H9 (cell line): ENCODE measurements at regions not wholly inside any gene's neighbourhood (a gene's known extent, or its start where the extent isn't known, plus 50 kb on each side); places are given as distances from the start of the nearest gene placed in this dataset.

Experiments used
- DNase-seq: peaks from one replicate; pipeline ENCODE4 v3.0.0-alpha.2; 2017
- H2AFZ ChIP-seq: one replicate; pipeline ENCODE4 v1.6.1; 2013; ENCODE audit warnings: mild to moderate bottlenecking, low read length, control low read depth, moderate library complexity
- H2AK5ac ChIP-seq: 2 replicates; pipeline ENCODE4 v1.6.1; 2013; ENCODE audit warnings: low read length, control low read depth, mixed read lengths; ENCODE audit not compliant: insufficient read length
- H2BK120ac ChIP-seq: one replicate; pipeline ENCODE4 v1.6.1; 2013; ENCODE audit warnings: low read depth, mild to moderate bottlenecking, low read length, control low read depth, inconsistent platforms; ENCODE audit not compliant: poor library complexity, severe bottlenecking
- H2BK12ac ChIP-seq: 2 replicates; pipeline ENCODE4 v1.6.1; 2013; ENCODE audit warnings: low read length, control low read depth, mixed read lengths, low read depth; ENCODE audit not compliant: insufficient read length
- H2BK15ac ChIP-seq: 2 replicates; pipeline ENCODE4 v1.6.1; 2013; ENCODE audit warnings: low read depth, low read length, control low read depth
- H2BK20ac ChIP-seq: one replicate; pipeline ENCODE4 v1.6.1; 2013; ENCODE audit warnings: low read depth, mild to moderate bottlenecking, low read length, control low read depth, inconsistent platforms; ENCODE audit not compliant: poor library complexity, severe bottlenecking
- H2BK5ac ChIP-seq: 2 replicates; pipeline ENCODE4 v1.6.1; 2013; ENCODE audit warnings: low read length, control low read depth, mixed read lengths; ENCODE audit not compliant: insufficient read length
- H3K14ac ChIP-seq: 2 replicates; pipeline ENCODE4 v1.6.1; 2013; ENCODE audit warnings: low read length, control low read depth; ENCODE audit not compliant: insufficient read depth
- H3K18ac ChIP-seq: 2 replicates; pipeline ENCODE4 v1.6.1; 2013; ENCODE audit warnings: low read depth, mild to moderate bottlenecking, mixed read lengths, low read length, control low read depth; ENCODE audit not compliant: insufficient read length
- H3K23ac ChIP-seq: 2 replicates; pipeline ENCODE4 v1.6.1; 2013; ENCODE audit warnings: low read length, control low read depth, mixed read lengths, low read depth; ENCODE audit not compliant: insufficient read length
- H3K23me2 ChIP-seq: 2 replicates; pipeline ENCODE4 v1.6.1; 2013; ENCODE audit warnings: low read depth, mild to moderate bottlenecking, mixed read lengths, low read length, control low read depth; ENCODE audit not compliant: insufficient read length, poor library complexity, severe bottlenecking
- H3K27ac ChIP-seq: 2 replicates; pipeline ENCODE4 v1.5.1; 2013; ENCODE audit warnings: low read length, control low read depth, mixed read lengths, low read depth; ENCODE audit not compliant: insufficient read length
- H3K27me3 ChIP-seq: 2 replicates; pipeline ENCODE4 v1.6.1; 2013; ENCODE audit warnings: low read length, control low read depth, inconsistent platforms; ENCODE audit not compliant: insufficient read depth
- H3K4ac ChIP-seq: 2 replicates; pipeline ENCODE4 v1.6.1; 2013; ENCODE audit warnings: low read depth, mild to moderate bottlenecking, control low read depth, inconsistent platforms, low read length, moderate library complexity
- H3K4me1 ChIP-seq: 2 replicates; pipeline ENCODE4 v1.6.1; 2013; ENCODE audit warnings: low read length, control low read depth, inconsistent platforms; ENCODE audit not compliant: insufficient read depth
- H3K4me2 ChIP-seq: 2 replicates; pipeline ENCODE4 v1.6.1; 2013; ENCODE audit warnings: low read length, control low read depth, mixed read lengths; ENCODE audit not compliant: insufficient read length, insufficient read depth
- H3K56ac ChIP-seq: 2 replicates; pipeline ENCODE4 v1.6.1; 2013; ENCODE audit warnings: low read depth, mild to moderate bottlenecking, mixed read lengths, low read length, control low read depth; ENCODE audit not compliant: insufficient read length
- H3K79me1 ChIP-seq: 2 replicates; pipeline ENCODE4 v1.6.1; 2013; ENCODE audit warnings: low read depth, mild to moderate bottlenecking, moderate library complexity, low read length, control low read depth, inconsistent platforms; ENCODE audit not compliant: insufficient read depth, poor library complexity, severe bottlenecking
- H3K79me2 ChIP-seq: 2 replicates; pipeline ENCODE4 v1.6.1; 2013; ENCODE audit warnings: low read length, control low read depth, inconsistent platforms; ENCODE audit not compliant: insufficient read depth
- H3K9ac ChIP-seq: 2 replicates; pipeline ENCODE4 v1.6.1; 2013; ENCODE audit warnings: low read length, control low read depth, mixed read lengths; ENCODE audit not compliant: insufficient read length; ENCODE audit errors: extremely low read depth
- H3K9me3 ChIP-seq: one replicate; pipeline ENCODE4 v1.6.1; 2013; ENCODE audit warnings: low read depth, low read length, inconsistent platforms; ENCODE audit not compliant: control insufficient read depth
- H3T11ph ChIP-seq: one replicate; pipeline ENCODE4 v1.6.1; 2013; ENCODE audit warnings: mild to moderate bottlenecking, low read length, control low read depth, inconsistent platforms
- H4K20me1 ChIP-seq: one replicate; pipeline ENCODE4 v1.6.1; 2013; ENCODE audit not compliant: control insufficient read depth, insufficient read length, insufficient read depth
- H4K5ac ChIP-seq: 2 replicates; pipeline ENCODE4 v1.6.1; 2013; ENCODE audit warnings: low read depth, mild to moderate bottlenecking, mixed read lengths, low read length, control low read depth; ENCODE audit not compliant: insufficient read length
- H4K8ac ChIP-seq: replicated peaks from 2 replicates; pipeline ENCODE4 v1.6.1; 2013; ENCODE audit warnings: low read length, control low read depth, mixed read lengths, low read depth; ENCODE audit not compliant: insufficient read length
- H4K91ac ChIP-seq: 2 replicates; pipeline ENCODE4 v1.6.1; 2013; ENCODE audit warnings: low read depth, mild to moderate bottlenecking, moderate library complexity, mixed read lengths, low read length, control low read depth; ENCODE audit not compliant: insufficient read length
- H3K27ac Mint-ChIP-seq, 3 experiments: 2 replicates in 2 of 3; 3 replicates in 1 of 3; pipeline ENCODE4 v1.8.0; 2020 to 2021; ENCODE audit warnings: mixed read lengths in 3 of 3, mild to moderate bottlenecking in 1 of 3, moderate library complexity in 1 of 3
- H3K27me3 Mint-ChIP-seq: 2 replicates; pipeline ENCODE4 v1.8.0; 2021; ENCODE audit warnings: low read depth, mild to moderate bottlenecking, moderate library complexity, mixed read lengths
- H3K36me3 Mint-ChIP-seq, 3 experiments: 2 replicates in 2 of 3; 3 replicates in 1 of 3; pipeline ENCODE4 v1.8.0; 2020 to 2021; ENCODE audit warnings: low read depth in 3 of 3, mixed read lengths in 3 of 3; ENCODE audit not compliant: insufficient read depth in 1 of 3
- H3K4me1 Mint-ChIP-seq, 2 experiments: 2 replicates each; pipeline ENCODE4 v1.8.0; 2020; ENCODE audit warnings: mixed read lengths in 2 of 2
- H3K4me3 Mint-ChIP-seq, 2 experiments: 2 replicates in 1 of 2; 3 replicates in 1 of 2; pipeline ENCODE4 v1.8.0; 2020 to 2021; ENCODE audit warnings: mild to moderate bottlenecking in 2 of 2, mixed read lengths in 2 of 2, moderate library complexity in 1 of 2
- H3K9me3 Mint-ChIP-seq, 2 experiments: 2 replicates in 1 of 2; 3 replicates in 1 of 2; pipeline ENCODE4 v1.8.0; 2020; ENCODE audit warnings: mild to moderate bottlenecking in 2 of 2, mixed read lengths in 2 of 2, moderate library complexity in 1 of 2
- WGBS: extraction: QIAGEN DNeasy Blood & Tissue Kit; methylation state at CpG from one replicate; pipeline ENCODE4 v1.1.7; 2013; ENCODE audit warnings: missing lambda C conversion rate, low lambda C conversion rate, mixed read lengths; ENCODE audit not compliant: insufficient read length; ENCODE audit errors: extremely low coverage; 5-methylcytosine and 5-hydroxymethylcytosine counted together
- TF ChIP-seq, protein P1 (sequence below): fragments of 200-600 bp; sonication (generic); conservative IDR thresholded peaks from 3 replicates; pipeline ENCODE4 v1.8.0; 2021; ENCODE audit warnings: antibody characterized with exemption, mild to moderate bottlenecking

GRCh38 chr5:120139039-120139438 lies 325.1 kb upstream of the PRR16 start:
- H3K23ac ChIP-seq = no peak overlapping the region
- DNase-seq = no peak
- H2BK20ac ChIP-seq = no peak overlapping the region
- H2BK120ac ChIP-seq = no peak overlapping the region
- no peak overlapping the region for H3K9ac ChIP-seq
- H3K27ac ChIP-seq = no peak overlapping the region
- no peak overlapping the region for H3K14ac ChIP-seq
- no peak overlapping the region for H4K91ac ChIP-seq
- no peaks in the 10 kb centered on the region for H3K9me3 ChIP-seq
- no peak overlapping the region for H2AK5ac ChIP-seq
- no peak overlapping the region for H2BK15ac ChIP-seq
- no peak overlapping the region for H2BK5ac ChIP-seq
- no peak overlapping the region for H3K4ac ChIP-seq
- H3K79me1 ChIP-seq = no peaks in the 10 kb centered on the region
- no peak overlapping the region for H3K56ac ChIP-seq
- no peaks in the 10 kb centered on the region for H3K4me1 ChIP-seq
- H3K27me3 ChIP-seq = no peaks in the 10 kb centered on the region
- H3K4me2 ChIP-seq = no peak overlapping the region
- H3K27me3 Mint-ChIP-seq = no peaks in the 10 kb centered on the region
- H2BK12ac ChIP-seq = no peak overlapping the region
- 0 out of 5 replicates have a peak, but pooled peaks cover 0 to under 1% of the 10 kb centered on the region in 2 experiments for H3K9me3 Mint-ChIP-seq
- H3K23me2 ChIP-seq = no peaks in the 10 kb centered on the region
- H3K4me1 Mint-ChIP-seq = no peaks in the 10 kb centered on the region
- no peaks in the 10 kb centered on the region for H3K79me2 ChIP-seq
- H2AFZ ChIP-seq = no peak overlapping the region
- no peaks in the 10 kb centered on the region for H4K20me1 ChIP-seq
- peaks cover 0 to 1% (median 0%) of the 10 kb centered on the region in 3 experiments; a peak in 1 of 7 replicates for H3K36me3 Mint-ChIP-seq
- H3K18ac ChIP-seq = no peak overlapping the region
- no CpG with 5 or more reads among the region's 2 CpGs for WGBS
- no peak overlapping the region for H4K5ac ChIP-seq
- TF ChIP-seq, protein P1, sequence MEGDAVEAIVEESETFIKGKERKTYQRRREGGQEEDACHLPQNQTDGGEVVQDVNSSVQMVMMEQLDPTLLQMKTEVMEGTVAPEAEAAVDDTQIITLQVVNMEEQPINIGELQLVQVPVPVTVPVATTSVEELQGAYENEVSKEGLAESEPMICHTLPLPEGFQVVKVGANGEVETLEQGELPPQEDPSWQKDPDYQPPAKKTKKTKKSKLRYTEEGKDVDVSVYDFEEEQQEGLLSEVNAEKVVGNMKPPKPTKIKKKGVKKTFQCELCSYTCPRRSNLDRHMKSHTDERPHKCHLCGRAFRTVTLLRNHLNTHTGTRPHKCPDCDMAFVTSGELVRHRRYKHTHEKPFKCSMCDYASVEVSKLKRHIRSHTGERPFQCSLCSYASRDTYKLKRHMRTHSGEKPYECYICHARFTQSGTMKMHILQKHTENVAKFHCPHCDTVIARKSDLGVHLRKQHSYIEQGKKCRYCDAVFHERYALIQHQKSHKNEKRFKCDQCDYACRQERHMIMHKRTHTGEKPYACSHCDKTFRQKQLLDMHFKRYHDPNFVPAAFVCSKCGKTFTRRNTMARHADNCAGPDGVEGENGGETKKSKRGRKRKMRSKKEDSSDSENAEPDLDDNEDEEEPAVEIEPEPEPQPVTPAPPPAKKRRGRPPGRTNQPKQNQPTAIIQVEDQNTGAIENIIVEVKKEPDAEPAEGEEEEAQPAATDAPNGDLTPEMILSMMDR = no peak
- H3K4me3 Mint-ChIP-seq = no peak overlapping the region
- H3K27ac Mint-ChIP-seq = no peak overlapping the region
- no peak overlapping the region for H4K8ac ChIP-seq
- H3T11ph ChIP-seq = no peak overlapping the region
